ENCODE measurements at regions not wholly inside any gene's neighbourhood (a gene's known extent, or its start where the extent isn't known, plus 50 kb on each side); places are given as distances from the start of the nearest gene placed in this dataset.

GRCh38 chr6:21912151-21912832, 318.7 kb downstream of the SOX4 start:
- no peaks in the 10 kb centered on the region for H3K9me3 ChIP-seq (ENCODE audit: control insufficient read depth, insufficient read depth, low read depth, low read length)
- BruUV-seq (replicated peaks), result no TSS peak
- TF ChIP-seq, protein P1, sequence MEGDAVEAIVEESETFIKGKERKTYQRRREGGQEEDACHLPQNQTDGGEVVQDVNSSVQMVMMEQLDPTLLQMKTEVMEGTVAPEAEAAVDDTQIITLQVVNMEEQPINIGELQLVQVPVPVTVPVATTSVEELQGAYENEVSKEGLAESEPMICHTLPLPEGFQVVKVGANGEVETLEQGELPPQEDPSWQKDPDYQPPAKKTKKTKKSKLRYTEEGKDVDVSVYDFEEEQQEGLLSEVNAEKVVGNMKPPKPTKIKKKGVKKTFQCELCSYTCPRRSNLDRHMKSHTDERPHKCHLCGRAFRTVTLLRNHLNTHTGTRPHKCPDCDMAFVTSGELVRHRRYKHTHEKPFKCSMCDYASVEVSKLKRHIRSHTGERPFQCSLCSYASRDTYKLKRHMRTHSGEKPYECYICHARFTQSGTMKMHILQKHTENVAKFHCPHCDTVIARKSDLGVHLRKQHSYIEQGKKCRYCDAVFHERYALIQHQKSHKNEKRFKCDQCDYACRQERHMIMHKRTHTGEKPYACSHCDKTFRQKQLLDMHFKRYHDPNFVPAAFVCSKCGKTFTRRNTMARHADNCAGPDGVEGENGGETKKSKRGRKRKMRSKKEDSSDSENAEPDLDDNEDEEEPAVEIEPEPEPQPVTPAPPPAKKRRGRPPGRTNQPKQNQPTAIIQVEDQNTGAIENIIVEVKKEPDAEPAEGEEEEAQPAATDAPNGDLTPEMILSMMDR (IDR thresholded peaks at IDR 0.05), result no peak
- TF ChIP-seq SIN3A (IDR thresholded peaks at IDR 0.05; ENCODE audit: borderline replicate concordance, insufficient read depth, low read depth, low read length), result no peak
- no peak for TF ChIP-seq TCF7L2 (IDR thresholded peaks at IDR 0.05; ENCODE audit: low read depth, low read length)
- TF ChIP-seq, protein P2, sequence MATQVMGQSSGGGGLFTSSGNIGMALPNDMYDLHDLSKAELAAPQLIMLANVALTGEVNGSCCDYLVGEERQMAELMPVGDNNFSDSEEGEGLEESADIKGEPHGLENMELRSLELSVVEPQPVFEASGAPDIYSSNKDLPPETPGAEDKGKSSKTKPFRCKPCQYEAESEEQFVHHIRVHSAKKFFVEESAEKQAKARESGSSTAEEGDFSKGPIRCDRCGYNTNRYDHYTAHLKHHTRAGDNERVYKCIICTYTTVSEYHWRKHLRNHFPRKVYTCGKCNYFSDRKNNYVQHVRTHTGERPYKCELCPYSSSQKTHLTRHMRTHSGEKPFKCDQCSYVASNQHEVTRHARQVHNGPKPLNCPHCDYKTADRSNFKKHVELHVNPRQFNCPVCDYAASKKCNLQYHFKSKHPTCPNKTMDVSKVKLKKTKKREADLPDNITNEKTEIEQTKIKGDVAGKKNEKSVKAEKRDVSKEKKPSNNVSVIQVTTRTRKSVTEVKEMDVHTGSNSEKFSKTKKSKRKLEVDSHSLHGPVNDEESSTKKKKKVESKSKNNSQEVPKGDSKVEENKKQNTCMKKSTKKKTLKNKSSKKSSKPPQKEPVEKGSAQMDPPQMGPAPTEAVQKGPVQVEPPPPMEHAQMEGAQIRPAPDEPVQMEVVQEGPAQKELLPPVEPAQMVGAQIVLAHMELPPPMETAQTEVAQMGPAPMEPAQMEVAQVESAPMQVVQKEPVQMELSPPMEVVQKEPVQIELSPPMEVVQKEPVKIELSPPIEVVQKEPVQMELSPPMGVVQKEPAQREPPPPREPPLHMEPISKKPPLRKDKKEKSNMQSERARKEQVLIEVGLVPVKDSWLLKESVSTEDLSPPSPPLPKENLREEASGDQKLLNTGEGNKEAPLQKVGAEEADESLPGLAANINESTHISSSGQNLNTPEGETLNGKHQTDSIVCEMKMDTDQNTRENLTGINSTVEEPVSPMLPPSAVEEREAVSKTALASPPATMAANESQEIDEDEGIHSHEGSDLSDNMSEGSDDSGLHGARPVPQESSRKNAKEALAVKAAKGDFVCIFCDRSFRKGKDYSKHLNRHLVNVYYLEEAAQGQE (IDR thresholded peaks at IDR 0.05; ENCODE audit: insufficient read depth in 1 of 2, low read depth in 2 of 2, low read length in 1 of 2), result no peak
- TF ChIP-seq POLR2AphosphoS5 (IDR thresholded peaks at IDR 0.05; ENCODE audit: low read depth, low read length), result no peak
- no peak for DNase-seq (ENCODE audit: low read depth, low spot score)
- in situ Hi-C loops (cut with HindIII; ENCODE audit: low pct_unique_long_range_greater_than_20kb, low sequenced_read_pairs), result no loop called here
- ChIA-PET CTCF (interaction anchor here (0.6 kb wide), 1 partner anchor 64 kb away, joined by 6 read pairs; no protein-coding TSS in a partner anchor), POLR2A (interaction anchor here (0.6 kb wide), 1 partner anchor 316 kb away, joined by 4 read pairs; no protein-coding TSS in a partner anchor)
- H3K4me3 ChIP-seq (ENCODE audit: low read depth in 2 of 2, low read length in 2 of 2), result no peak overlapping the region
- H3K36me3 ChIP-seq (ENCODE audit: control insufficient read depth, insufficient read depth, low read length), result no peaks in the 10 kb centered on the region; the same call in 1 of the 2 replicates
- no peak overlapping the region for H3K27ac ChIP-seq (ENCODE audit: low read length)
- H3K27me3 ChIP-seq (ENCODE audit: control insufficient read depth, insufficient read depth, low read length), result no peaks in the 10 kb centered on the region
- no peaks in the 10 kb centered on the region for H3K4me1 ChIP-seq (ENCODE audit: control insufficient read depth, insufficient read depth, low read length)
- no peak for ATAC-seq
- intact Hi-C loops (cut with micrococcal nuclease; ENCODE audit: unreplicated experiment), result loop anchor here (10.0 kb wide), 1 partner anchor 157 kb away; no protein-coding TSS in a partner anchor

GRCh38 chr6:21914121-21914973, 320.8 kb downstream of the SOX4 start:
- DNase-seq (ENCODE audit: low read depth, low spot score), result no peak
- no peaks in the 10 kb centered on the region for H3K27me3 ChIP-seq (ENCODE audit: control insufficient read depth, insufficient read depth, low read length)
- in situ Hi-C loops (cut with HindIII; ENCODE audit: low pct_unique_long_range_greater_than_20kb, low sequenced_read_pairs), result no loop called here
- no peaks in the 10 kb centered on the region; the same call in 1 of the 2 replicates for H3K4me1 ChIP-seq (ENCODE audit: control insufficient read depth, insufficient read depth, low read length)
- H3K9me3 ChIP-seq (ENCODE audit: control insufficient read depth, insufficient read depth, low read depth, low read length), result no peaks in the 10 kb centered on the region
- no peak overlapping the region for H3K4me3 ChIP-seq (ENCODE audit: low read depth in 2 of 2, low read length in 2 of 2)
- CTCF ChIA-PET, result no interaction called here
- H3K27ac ChIP-seq (ENCODE audit: low read length), result peak overlapping the region; percentile 46; the same call in 1 of the 2 replicates
- no peak for ATAC-seq
- no peaks in the 10 kb centered on the region; the same call in 1 of the 2 replicates for H3K36me3 ChIP-seq (ENCODE audit: control insufficient read depth, insufficient read depth, low read length)
- POLR2A ChIA-PET, result no interaction called here
- intact Hi-C loops (cut with micrococcal nuclease; ENCODE audit: unreplicated experiment), result loop anchor here (10.0 kb wide), 1 partner anchor 160 kb away; no protein-coding TSS in a partner anchor
- no TSS peak for BruUV-seq (replicated peaks)
- TF ChIP-seq, protein P1 (IDR thresholded peaks at IDR 0.05), result no peak
- TF ChIP-seq, protein P2 (IDR thresholded peaks at IDR 0.05; ENCODE audit: insufficient read depth in 1 of 2, low read depth in 2 of 2, low read length in 1 of 2), result no peak
- TF ChIP-seq POLR2AphosphoS5 (IDR thresholded peaks at IDR 0.05; ENCODE audit: low read depth, low read length) (no peak), SIN3A (IDR thresholded peaks at IDR 0.05; ENCODE audit: borderline replicate concordance, insufficient read depth, low read depth, low read length) (no peak), TCF7L2 (IDR thresholded peaks at IDR 0.05; ENCODE audit: low read depth, low read length) (no peak)
